ENCODE measurements at regions not wholly inside any gene's neighbourhood (a gene's known extent, or its start where the extent isn't known, plus 50 kb on each side); places are given as distances from the start of the nearest gene placed in this dataset.
"Not testable (repeated sequence)": the region's sequence is repeated elsewhere in the genome, so short reads cannot be mapped to it uniquely, and the experiment has no call there.

DNA sequence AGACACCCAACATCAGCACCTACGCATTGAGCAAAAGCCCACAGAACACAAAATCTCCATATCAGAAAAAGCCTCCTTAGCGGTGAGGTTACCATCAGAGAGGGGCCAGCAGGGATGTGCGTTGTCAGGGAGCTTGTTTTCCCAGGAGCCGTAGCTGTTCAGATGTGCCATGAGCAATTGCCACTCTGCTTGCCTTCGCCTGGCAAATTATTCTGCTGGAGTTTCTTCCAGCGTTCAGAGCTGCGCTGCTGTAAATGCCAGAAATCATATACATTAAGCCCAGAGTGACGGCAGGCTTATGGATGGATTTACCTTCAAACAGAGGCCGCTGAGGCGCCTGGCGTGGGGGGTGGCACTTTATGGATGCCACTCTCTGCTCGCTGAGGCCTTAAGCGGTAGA lies 632.3 kb downstream of the BCOR start:
- no peak for DNase-seq (ENCODE audit: low read depth in 2 of 2)

GRCh38 chrX:39465906-39466305 lies 631.9 kb downstream of the BCOR start:
- DNase-seq (ENCODE audit: low read depth in 2 of 2) = no peak

- no peak for DNase-seq (ENCODE audit: low read depth in 2 of 2)
Measured at GRCh38 chrX:39469126-39469525, 628.6 kb downstream of the BCOR start.

- DNase-seq (ENCODE audit: low read depth in 2 of 2) = no peak
Measured at GRCh38 chrX:39470588-39471407, 627.0 kb downstream of the BCOR start.

DNA sequence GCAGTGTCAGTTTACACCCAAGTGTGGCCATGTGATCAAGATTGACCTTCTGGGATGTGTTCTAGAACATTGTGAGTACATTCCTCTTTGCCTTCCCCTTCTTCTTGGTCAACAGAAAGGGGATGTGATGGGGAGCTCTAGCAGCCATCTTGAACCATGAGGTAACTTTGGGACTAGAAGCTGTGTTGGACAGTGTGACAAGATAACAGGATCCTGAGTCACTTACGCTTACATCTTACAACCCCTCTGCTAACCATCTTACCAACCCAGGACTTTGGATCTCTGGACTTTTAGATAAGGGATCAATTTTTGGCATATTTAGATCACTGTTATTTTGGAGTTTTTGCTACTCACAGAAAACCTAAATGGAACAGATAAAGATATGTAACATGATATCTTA lies 625.6 kb downstream of the BCOR start:
- DNase-seq (ENCODE audit: low read depth in 2 of 2) = no peak

GRCh38 chrX:39473812-39474211 lies 623.9 kb downstream of the BCOR start:
- DNase-seq (ENCODE audit: low read depth in 2 of 2) = no peak

DNA sequence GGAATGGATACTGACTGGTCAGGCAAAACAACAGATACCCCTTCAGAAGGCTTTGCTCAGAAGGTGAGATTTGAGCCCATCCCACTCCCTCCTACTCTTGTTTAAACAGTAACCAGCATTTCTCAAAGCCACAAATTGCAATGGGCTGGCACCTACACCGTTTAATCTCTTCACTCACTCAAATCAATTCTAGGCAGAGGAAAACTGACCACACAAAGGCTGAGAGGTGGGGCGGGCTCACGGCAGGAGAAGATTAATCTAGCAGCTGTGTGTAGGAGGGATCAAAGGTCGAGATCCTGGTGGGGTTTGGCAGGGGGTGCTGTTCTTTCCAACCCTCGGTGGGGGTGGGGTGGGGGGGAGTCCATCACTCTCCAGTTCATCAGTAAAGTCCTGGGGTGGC lies 622.4 kb downstream of the BCOR start:
- no peak for DNase-seq (ENCODE audit: low read depth in 2 of 2)

GRCh38 chrX:39476604-39477021 lies 621.1 kb downstream of the BCOR start:
- no peak for DNase-seq (ENCODE audit: low read depth in 2 of 2)

DNA sequence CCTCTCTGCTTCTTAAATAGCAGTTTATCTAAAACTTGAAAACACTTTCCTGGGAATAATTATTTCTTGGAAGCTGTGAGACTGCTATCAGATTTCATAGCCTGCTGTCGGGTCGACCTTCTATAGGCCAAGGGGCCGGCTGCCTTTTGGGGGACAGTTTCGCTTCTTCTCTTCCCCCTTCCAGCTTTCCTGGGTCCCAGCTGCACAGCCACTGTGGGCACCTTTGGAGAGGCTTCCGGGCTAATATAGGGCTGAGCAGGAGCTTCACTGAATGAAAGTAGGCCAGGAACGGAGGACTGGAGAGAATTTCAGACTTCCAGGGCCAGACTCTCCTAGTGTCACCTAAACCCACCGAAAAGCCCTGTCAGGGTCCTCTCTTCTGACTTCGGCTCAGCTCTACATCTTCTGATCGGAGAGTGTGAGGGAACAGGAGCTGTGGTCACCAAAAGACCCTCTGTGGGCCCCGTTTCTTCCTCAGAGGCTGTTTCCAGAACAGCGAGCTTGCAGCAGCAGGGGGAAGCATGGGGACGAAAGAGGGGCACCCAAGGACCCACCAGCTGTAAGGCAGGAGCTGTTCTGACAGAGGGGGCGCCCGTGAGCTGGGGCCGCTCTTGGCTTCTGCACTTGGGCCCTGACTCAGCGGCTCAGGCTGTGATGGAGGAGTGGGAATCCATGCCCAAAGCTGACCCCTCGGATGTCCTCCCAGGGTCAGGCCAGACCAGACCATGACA lies 620.6 kb downstream of the BCOR start:
- DNase-seq (ENCODE audit: low read depth in 2 of 2) = no peak

DNA sequence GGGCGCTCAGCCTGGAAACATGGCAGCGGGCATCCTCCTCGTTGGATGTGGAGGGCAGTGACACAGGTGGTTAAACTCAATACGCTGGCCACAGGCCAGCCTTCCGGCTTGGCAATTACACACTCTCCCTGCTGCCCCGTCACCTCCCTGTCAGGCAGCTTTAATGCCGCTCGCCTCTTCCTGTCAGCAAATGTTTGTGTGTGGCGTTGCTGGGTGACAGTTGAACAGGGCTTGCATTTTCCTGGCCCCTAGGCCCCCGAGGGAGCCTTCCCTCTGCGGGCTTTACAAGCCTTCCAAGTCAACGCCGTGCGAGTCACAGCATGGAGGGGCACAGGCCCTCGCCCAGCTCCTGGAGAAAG lies 620.0 kb downstream of the BCOR start:
- DNase-seq (ENCODE audit: low read depth in 2 of 2) = peak; percentile 9 to 85

- no peak for DNase-seq (ENCODE audit: low read depth in 2 of 2)
Measured at GRCh38 chrX:39479856-39480255, 617.9 kb downstream of the BCOR start.

GRCh38 chrX:39480963-39481362 lies 616.8 kb downstream of the BCOR start:
- DNase-seq (ENCODE audit: low read depth in 2 of 2) = no peak

DNA sequence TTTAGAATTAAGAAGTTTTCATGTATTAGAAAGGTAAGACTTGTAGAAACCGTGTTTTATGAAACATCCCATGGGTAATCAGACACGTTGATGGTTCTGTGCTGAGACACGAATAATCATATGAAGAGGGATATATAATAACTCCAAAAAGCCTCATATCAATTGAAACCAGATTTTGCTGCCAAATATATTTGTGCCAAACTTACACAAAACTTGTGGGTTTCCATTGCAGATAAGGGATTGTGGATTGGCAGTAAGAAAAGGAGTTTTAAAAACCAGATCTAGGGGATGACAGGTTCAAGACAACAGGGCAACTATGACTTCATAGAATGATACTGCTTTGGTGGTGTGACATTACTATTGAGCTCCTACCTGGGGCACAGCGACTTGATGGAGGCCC lies 616.1 kb downstream of the BCOR start:
- no peak for DNase-seq (ENCODE audit: low read depth in 2 of 2)

GRCh38 chrX:39484159-39485068 lies 613.3 kb downstream of the BCOR start:
- no peak for DNase-seq (ENCODE audit: low read depth in 2 of 2)

DNA sequence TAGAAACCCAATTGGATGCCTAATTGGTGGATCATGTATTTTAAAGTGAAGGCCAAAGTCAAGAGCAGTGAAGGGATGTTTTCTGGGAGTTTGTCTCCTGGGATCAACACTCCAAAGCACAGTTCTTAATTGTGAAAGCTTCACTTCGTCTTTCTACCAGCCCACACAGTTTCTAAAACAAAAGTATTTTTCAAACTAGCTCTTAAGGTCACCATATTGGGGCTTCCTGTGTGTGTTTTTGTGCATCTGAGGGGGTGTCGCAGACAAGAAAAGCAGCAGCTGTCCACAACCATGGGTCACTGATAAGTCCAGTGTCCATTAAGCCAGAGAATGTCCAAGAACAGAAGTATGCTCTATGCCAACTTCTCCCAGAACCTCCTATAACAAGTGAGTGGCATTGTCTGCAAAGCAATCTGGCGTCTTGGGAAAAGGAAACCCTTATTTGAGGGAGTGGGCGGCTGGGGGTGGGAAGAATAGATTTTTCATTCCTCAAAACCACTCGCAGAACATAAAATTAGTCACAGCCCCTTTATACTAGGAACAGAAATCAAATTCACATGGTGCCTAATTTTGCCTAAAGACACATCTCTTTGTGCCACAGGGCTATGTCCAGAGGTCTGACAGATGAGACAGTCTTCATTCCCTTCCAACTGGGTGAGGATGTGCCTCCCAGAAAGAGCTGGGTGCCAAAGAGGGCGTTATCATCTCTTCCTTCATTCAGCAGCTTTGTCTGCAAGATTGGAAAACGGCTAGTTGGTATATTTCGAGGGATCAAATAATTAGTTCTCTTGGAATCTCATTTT lies 610.4 kb downstream of the BCOR start:
- no peak for DNase-seq (ENCODE audit: low read depth in 2 of 2)

GRCh38 chrX:39487969-39488330 lies 609.8 kb downstream of the BCOR start:
- no peak for DNase-seq (ENCODE audit: low read depth in 2 of 2)

- no peak for DNase-seq (ENCODE audit: low read depth in 2 of 2)
Measured at GRCh38 chrX:39491548-39492297, 606.0 kb downstream of the BCOR start.

DNA sequence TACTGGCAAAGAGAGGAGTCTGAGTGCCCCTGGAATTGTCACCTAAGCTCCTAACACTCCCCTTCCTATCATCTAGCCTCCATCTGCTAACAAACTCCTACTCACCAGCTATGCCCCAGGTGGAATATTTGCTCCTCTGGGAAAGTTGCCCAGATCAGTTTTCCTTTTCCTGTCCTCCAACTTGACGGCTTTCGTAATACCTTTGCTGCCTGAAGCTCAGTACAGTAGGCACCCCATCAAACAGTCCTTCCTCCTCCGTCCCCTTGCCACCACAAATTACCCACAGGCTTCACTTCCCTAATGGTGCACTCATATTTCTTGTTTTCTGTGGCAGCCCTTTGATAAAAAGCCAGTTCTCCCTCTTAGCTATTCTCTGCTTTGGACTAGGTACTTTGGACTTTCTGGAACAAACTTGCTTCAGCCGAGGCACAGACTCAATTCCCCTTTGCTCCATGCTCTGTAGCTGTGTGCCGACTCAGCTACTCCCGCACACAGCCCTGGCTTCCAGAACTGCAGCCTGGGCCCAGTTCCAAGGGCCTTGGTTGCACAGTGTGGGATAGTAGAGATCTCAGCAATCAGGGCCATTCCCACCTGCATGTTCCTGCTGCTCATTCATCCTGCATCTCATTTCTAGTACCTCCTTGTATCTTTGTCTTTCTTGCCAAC lies 605.1 kb downstream of the BCOR start:
- DNase-seq (ENCODE audit: low read depth in 2 of 2) = peak in 1 of 2 donors; percentile 4

GRCh38 chrX:39493168-39493567 lies 604.6 kb downstream of the BCOR start:
- no peak for DNase-seq (ENCODE audit: low read depth in 2 of 2)

DNA sequence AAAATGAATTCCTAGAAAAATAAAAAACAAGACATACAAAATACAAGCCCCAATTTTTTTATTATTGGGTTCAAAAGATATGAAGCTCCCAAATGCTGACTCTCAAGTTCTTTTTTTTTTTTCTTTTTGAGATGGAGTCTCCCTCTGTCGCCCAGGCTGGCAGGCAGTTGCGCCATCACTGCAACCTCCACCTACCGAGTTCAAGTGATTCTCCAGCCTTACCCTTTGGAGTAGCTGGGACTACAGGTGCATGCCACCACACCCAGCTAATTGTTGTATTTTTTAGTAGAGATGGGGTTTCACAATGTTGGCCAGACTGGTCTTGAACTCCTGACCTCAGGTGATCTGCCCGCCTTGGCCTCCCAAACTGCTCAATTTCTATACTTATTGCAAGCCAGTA lies 600.6 kb downstream of the BCOR start:
- not testable (repeated sequence) for DNase-seq (ENCODE audit: low read depth in 2 of 2)

All from lung microvascular endothelial cell (primary cell).